ENCODE measurements at regions not wholly inside any gene's neighbourhood (a gene's known extent, or its start where the extent isn't known, plus 50 kb on each side); places are given as distances from the start of the nearest gene placed in this dataset.

DNA sequence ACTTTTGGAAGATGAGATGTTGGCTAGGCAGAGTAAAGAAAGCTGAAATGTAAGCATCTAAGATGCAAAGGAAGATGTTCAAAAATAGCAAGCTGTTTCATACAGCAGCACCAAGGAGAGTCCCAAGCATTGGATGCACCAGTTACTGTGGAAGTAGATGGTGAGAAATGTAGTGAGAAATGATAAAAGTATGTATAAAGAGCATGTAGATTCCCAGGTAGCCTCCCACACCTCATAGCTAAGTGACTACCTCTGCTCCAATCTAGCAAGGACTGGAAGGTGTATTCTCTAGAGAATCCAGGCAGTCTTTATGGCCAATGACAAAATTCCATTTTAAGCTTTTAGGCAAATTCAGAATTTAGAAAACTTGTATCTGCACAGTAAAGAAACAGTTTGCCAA lies 50.9 kb upstream of the C4orf54 start:
- BruUV-seq (replicated peaks), result no TSS peak
- ChIA-PET POLR2A (no interaction called here), CTCF (no interaction called here), RAD21 (ENCODE audit: low non-redundant PET in 1 of 2, low total read pairs in 2 of 2, uncharacterized antibody in 2 of 2, unreplicated experiment in 2 of 2) (no interaction called here)
- ATAC-seq, result no peak
- H3K27ac ChIP-seq (ENCODE audit: low read depth, low read length), result no peak overlapping the region
- H2AFZ ChIP-seq (ENCODE audit: low read depth, low read length, poor library complexity, severe bottlenecking), result no peak overlapping the region
- no peaks in the 10 kb centered on the region for H3K27me3 ChIP-seq (ENCODE audit: insufficient read depth, low read length)
- no peak for DNase-seq (ENCODE audit: low read depth, low spot score)
- no peaks in the 10 kb centered on the region for H3K9me2 ChIP-seq (ENCODE audit: insufficient read depth)
- no peak overlapping the region for H3K9ac ChIP-seq (ENCODE audit: low read length)
- no peaks in the 10 kb centered on the region for H3K36me3 ChIP-seq (ENCODE audit: control insufficient read depth in 1 of 2, insufficient read depth in 2 of 2, low read length in 2 of 2)
- peaks cover 0 to 6% of the 10 kb centered on the region in 2 experiments; a peak in 1 of 4 replicates for H3K4me1 ChIP-seq (ENCODE audit: control insufficient read depth in 1 of 2, insufficient read depth in 2 of 2, low read length in 2 of 2)
- H3K4me2 ChIP-seq (ENCODE audit: low read length), result no peak overlapping the region
- no peaks in the 10 kb centered on the region for H3K79me2 ChIP-seq (ENCODE audit: insufficient read depth, low read length)
- intact Hi-C loops (cut with micrococcal nuclease), result no loop called here
- no peak overlapping the region for H3K4me3 ChIP-seq (replicated peaks in 1 of 2; ENCODE audit: low read depth in 1 of 2, low read length in 2 of 2)
- H3K9me3 ChIP-seq (ENCODE audit: control insufficient read depth in 1 of 2, insufficient read depth in 1 of 2, low read depth in 1 of 2, low read length in 2 of 2), result no peaks in the 10 kb centered on the region
- no peak for TF ChIP-seq YY1 (IDR thresholded peaks at IDR 0.05; ENCODE audit: extremely low read depth, insufficient replicate concordance, low read depth, low read length)
- TF ChIP-seq, protein P1, sequence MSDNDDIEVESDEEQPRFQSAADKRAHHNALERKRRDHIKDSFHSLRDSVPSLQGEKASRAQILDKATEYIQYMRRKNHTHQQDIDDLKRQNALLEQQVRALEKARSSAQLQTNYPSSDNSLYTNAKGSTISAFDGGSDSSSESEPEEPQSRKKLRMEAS (IDR thresholded peaks at IDR 0.05), result no peak
- H4K20me1 ChIP-seq (ENCODE audit: insufficient read depth), result no peaks in the 10 kb centered on the region

All from HCT116 (cell line).